IMR-90 (cell line): ENCODE measurements at regions not wholly inside any gene's neighbourhood (a gene's known extent, or its start where the extent isn't known, plus 50 kb on each side); places are given as distances from the start of the nearest gene placed in this dataset.
A peak's percentile ranks its signal among the peaks of the same experiment; 100 is the strongest.

Source experiments
- ATAC-seq: fragments of 200-7000 bp; cut with Tn5 transposase; 2 replicates; pipeline ENCODE4 v1.9.1; 2020; ENCODE audit warnings: low read depth, mild to moderate bottlenecking, moderate library complexity
- BruUV-seq: library from RNA; stranded (reverse); fragments of 400-500 nt; replicated peaks from 2 replicates; lab custom pipeline; 2021; lab: Mats Ljungman, UMichigan
- CTCF ChIA-PET: fragments of 300-600 bp; formaldehyde crosslinking; extraction: SDS; loops from one replicate; lab custom pipeline; 2021; ENCODE audit warnings: antibody characterized with exemption; lab: Yijun Ruan, JAX
- POLR2A ChIA-PET: fragments of 300-600 bp; sonication (Branson Sonifier 250); formaldehyde crosslinking; loops from one replicate; lab custom pipeline; 2022; ENCODE audit warnings: antibody characterized with exemption; ENCODE audit not compliant: unreplicated experiment; lab: Charles Lee
- DNase-seq: peaks from one replicate; pipeline ENCODE4 v3.0.0; 2013
- H2AFZ ChIP-seq: replicated peaks from 2 replicates; pipeline ENCODE3; 2013; ENCODE audit warnings: low read length, mild to moderate bottlenecking; ENCODE audit not compliant: poor library complexity
- H2AK5ac ChIP-seq: 2 replicates; pipeline ENCODE4 v1.6.1; 2013; ENCODE audit warnings: low read depth, low read length, inconsistent platforms
- H2AK9ac ChIP-seq: replicated peaks from 2 replicates; pipeline ENCODE3; 2013; ENCODE audit warnings: mild to moderate bottlenecking, low read depth, low read length, moderate library complexity; ENCODE audit not compliant: poor library complexity
- H2BK120ac ChIP-seq: 2 replicates; pipeline ENCODE4 v1.6.1; 2013; ENCODE audit warnings: low read depth, low read length, inconsistent platforms
- H2BK15ac ChIP-seq: 3 replicates; pipeline ENCODE4 v1.6.1; 2013; ENCODE audit warnings: low read depth, low read length, inconsistent platforms
- H2BK20ac ChIP-seq: 2 replicates; pipeline ENCODE4 v1.6.1; 2013; ENCODE audit warnings: low read depth, mild to moderate bottlenecking, inconsistent platforms, low read length, moderate library complexity
- H2BK5ac ChIP-seq: 2 replicates; pipeline ENCODE4 v1.6.1; 2013; ENCODE audit warnings: mild to moderate bottlenecking, low read depth, low read length, inconsistent platforms; ENCODE audit not compliant: poor library complexity, severe bottlenecking
- H3K14ac ChIP-seq: replicated peaks from 2 replicates; pipeline ENCODE4 v1.6.1; 2013; ENCODE audit warnings: low read depth, low read length, inconsistent platforms
- H3K18ac ChIP-seq: 2 replicates; pipeline ENCODE4 v1.6.1; 2013; ENCODE audit warnings: low read depth, low read length, control low read depth
- H3K23ac ChIP-seq: 2 replicates; pipeline ENCODE4 v1.6.1; 2013; ENCODE audit warnings: low read depth, low read length, inconsistent platforms
- H3K27ac ChIP-seq: 2 replicates; pipeline ENCODE4 v1.5.1; 2013; ENCODE audit warnings: mild to moderate bottlenecking, control low read depth, low read length; ENCODE audit not compliant: insufficient read depth
- H3K27me3 ChIP-seq: 2 replicates; pipeline ENCODE4 v1.6.1; 2013; ENCODE audit warnings: low read length; ENCODE audit not compliant: control insufficient read depth, insufficient read depth
- H3K36me3 ChIP-seq: 2 replicates; pipeline ENCODE4 v1.6.1; 2013; ENCODE audit warnings: low read length, mixed read lengths; ENCODE audit not compliant: control insufficient read depth, insufficient read depth
- H3K4ac ChIP-seq: 2 replicates; pipeline ENCODE4 v1.6.1; 2013; ENCODE audit warnings: low read depth, low read length, inconsistent platforms
- H3K4me1 ChIP-seq: 2 replicates; pipeline ENCODE4 v1.6.1; 2013; ENCODE audit warnings: low read length, mixed read lengths; ENCODE audit not compliant: control insufficient read depth, insufficient read depth
- H3K4me2 ChIP-seq: 2 replicates; pipeline ENCODE4 v1.6.1; 2013; ENCODE audit warnings: low read depth, mild to moderate bottlenecking, control low read depth, low read length, moderate library complexity
- H3K4me3 ChIP-seq: 2 replicates; pipeline ENCODE4 v1.5.1; 2013; ENCODE audit warnings: low read depth, mild to moderate bottlenecking, control low read depth, low read length, moderate library complexity; ENCODE audit not compliant: insufficient read depth
- H3K56ac ChIP-seq: 2 replicates; pipeline ENCODE4 v1.6.1; 2013; ENCODE audit warnings: low read length, inconsistent platforms; ENCODE audit not compliant: insufficient read depth; ENCODE audit errors: extremely low read depth
- H3K79me1 ChIP-seq, 2 experiments: 2 replicates each; pipeline ENCODE4 v1.6.1; 2013; ENCODE audit warnings: low read length in 2 of 2, inconsistent platforms in 1 of 2, low read depth in 1 of 2
- H3K9ac ChIP-seq: 2 replicates; pipeline ENCODE4 v1.6.1; 2013; ENCODE audit warnings: low read depth, low read length, control low read depth
- H3K9me1 ChIP-seq: 2 replicates; pipeline ENCODE4 v1.6.1; 2013; ENCODE audit warnings: low read length, inconsistent platforms; ENCODE audit not compliant: insufficient read depth
- H3K9me3 ChIP-seq: 2 replicates; pipeline ENCODE4 v1.6.1; 2013; ENCODE audit warnings: low read length; ENCODE audit not compliant: control insufficient read depth, insufficient read depth
- H4K20me1 ChIP-seq: 2 replicates; pipeline ENCODE4 v1.6.1; 2013; ENCODE audit warnings: low read length, inconsistent platforms; ENCODE audit not compliant: insufficient read depth
- H4K5ac ChIP-seq: 2 replicates; pipeline ENCODE4 v1.6.1; 2013; ENCODE audit warnings: mild to moderate bottlenecking, low read depth, low read length, control low read depth
- H4K8ac ChIP-seq, 2 experiments: 2 replicates each; pipeline ENCODE4 v1.6.1; 2013; ENCODE audit warnings: low read depth in 2 of 2, low read length in 2 of 2, control low read depth in 1 of 2, inconsistent platforms in 1 of 2
- H4K91ac ChIP-seq: 2 replicates; pipeline ENCODE4 v1.6.1; 2013; ENCODE audit warnings: low read depth, low read length, inconsistent platforms; ENCODE audit not compliant: insufficient read depth
- BHLHE40 ChIP-seq: fragments of 150-350 bp; IDR thresholded peaks from 2 replicates; pipeline ENCODE4 v1.6.1; 2016; ENCODE audit warnings: mild to moderate bottlenecking, low read depth, low read length
- CHD1 ChIP-seq: IDR thresholded peaks from 2 replicates; pipeline ENCODE4 v1.6.1; 2012; ENCODE audit warnings: low read depth, low read length, improper control_type of control experiment
- POLR2A ChIP-seq: IDR thresholded peaks from 2 replicates; pipeline ENCODE4 v1.6.1; 2012; ENCODE audit warnings: mild to moderate bottlenecking, low read depth, low read length
- SMC3 ChIP-seq: fragments of 150-350 bp; IDR thresholded peaks from 2 replicates; pipeline ENCODE4 v1.6.1; 2016; ENCODE audit warnings: low read depth, mild to moderate bottlenecking, antibody characterized with exemption, low read length, moderate library complexity
- WGBS, 2 experiments: methylation state at CpG; one replicate each; pipeline versions ENCODE4 v1.1.5 to v1.1.7; 2013; ENCODE audit warnings: missing lambda C conversion rate in 2 of 2; ENCODE audit not compliant: insufficient read length in 1 of 2; ENCODE audit errors: extremely low coverage in 2 of 2; 5-methylcytosine and 5-hydroxymethylcytosine counted together
- dilution Hi-C: fragments of 300-500 bp; cut with HindIII; formaldehyde crosslinking; loops from one replicate; pipeline ENCODE4 v1.14.3; 2018; ENCODE audit warnings: low sequenced_read_pairs; ENCODE audit not compliant: unreplicated experiment
- in situ Hi-C: fragments of 300-500 bp; cut with MboI; formaldehyde crosslinking; loops from 3 replicates; pipeline ENCODE4 v1.14.3; 2019; ENCODE audit warnings: low sequenced_read_pairs, inconsistent platforms, mixed read lengths
- intact Hi-C: fragments of 100-400 bp; cut with micrococcal nuclease; formaldehyde crosslinking; loops from 2 replicates; pipeline ENCODE4 v1.10.0; 2022
- TF ChIP-seq, protein P1 (sequence below): conservative IDR thresholded peaks from 2 replicates; pipeline ENCODE4 v1.5.1; 2012; ENCODE audit warnings: mild to moderate bottlenecking, low read depth, low read length, improper control_type of control experiment
- TF ChIP-seq, protein P2 (sequence below): fragments of 150-350 bp; IDR thresholded peaks from 2 replicates; pipeline ENCODE4 v1.6.1; 2016; ENCODE audit warnings: low read depth, mild to moderate bottlenecking, low read length, moderate library complexity, borderline replicate concordance

- H3K56ac ChIP-seq, result no peak overlapping the region
These were observed 103.9 kb upstream of the IRF2BP2 start for GRCh38 chr1:234713859-234714258.

More at GRCh38 chr1:234713859-234714258, 103.9 kb upstream of the IRF2BP2 start:
- no peaks in the 10 kb centered on the region for H3K36me3 ChIP-seq
- H2AK5ac ChIP-seq, result 0 out of 2 replicates have a peak overlapping the region, but pooled peaks have one; percentile 30
- no peak overlapping the region for H2BK5ac ChIP-seq
- peak overlapping the region; percentile 19; the same call in 1 of the 2 replicates for H2BK120ac ChIP-seq
- no peak overlapping the region for H4K91ac ChIP-seq
- ChIA-PET POLR2A (no interaction called here), CTCF (no interaction called here)
- H2AK9ac ChIP-seq, result no peak overlapping the region
- intact Hi-C loops, result no loop called here
- H2BK20ac ChIP-seq, result no peak overlapping the region
- H3K79me1 ChIP-seq, result no peaks in the 10 kb centered on the region
- H3K4me1 ChIP-seq, result peaks cover 2% of the 10 kb centered on the region; the same call in 1 of the 2 replicates
- H2AFZ ChIP-seq, result no peak overlapping the region
- H4K20me1 ChIP-seq, result no peaks in the 10 kb centered on the region
- no peak overlapping the region for H3K27ac ChIP-seq
- no peak for DNase-seq
- no TSS peak for BruUV-seq
- H3K18ac ChIP-seq, result no peak overlapping the region
- H3K27me3 ChIP-seq, result no peaks in the 10 kb centered on the region
- H4K5ac ChIP-seq, result no peak overlapping the region
- no peak overlapping the region for H3K9ac ChIP-seq
- WGBS, 2 experiments, result no CpG with 5 or more reads among the region's 5 CpGs
- peaks cover 6% of the 10 kb centered on the region; the same call in 1 of the 2 replicates for H3K9me1 ChIP-seq
- TF ChIP-seq, protein P1, sequence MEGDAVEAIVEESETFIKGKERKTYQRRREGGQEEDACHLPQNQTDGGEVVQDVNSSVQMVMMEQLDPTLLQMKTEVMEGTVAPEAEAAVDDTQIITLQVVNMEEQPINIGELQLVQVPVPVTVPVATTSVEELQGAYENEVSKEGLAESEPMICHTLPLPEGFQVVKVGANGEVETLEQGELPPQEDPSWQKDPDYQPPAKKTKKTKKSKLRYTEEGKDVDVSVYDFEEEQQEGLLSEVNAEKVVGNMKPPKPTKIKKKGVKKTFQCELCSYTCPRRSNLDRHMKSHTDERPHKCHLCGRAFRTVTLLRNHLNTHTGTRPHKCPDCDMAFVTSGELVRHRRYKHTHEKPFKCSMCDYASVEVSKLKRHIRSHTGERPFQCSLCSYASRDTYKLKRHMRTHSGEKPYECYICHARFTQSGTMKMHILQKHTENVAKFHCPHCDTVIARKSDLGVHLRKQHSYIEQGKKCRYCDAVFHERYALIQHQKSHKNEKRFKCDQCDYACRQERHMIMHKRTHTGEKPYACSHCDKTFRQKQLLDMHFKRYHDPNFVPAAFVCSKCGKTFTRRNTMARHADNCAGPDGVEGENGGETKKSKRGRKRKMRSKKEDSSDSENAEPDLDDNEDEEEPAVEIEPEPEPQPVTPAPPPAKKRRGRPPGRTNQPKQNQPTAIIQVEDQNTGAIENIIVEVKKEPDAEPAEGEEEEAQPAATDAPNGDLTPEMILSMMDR, result no peak
- no peak for TF ChIP-seq BHLHE40
- TF ChIP-seq, protein P2, sequence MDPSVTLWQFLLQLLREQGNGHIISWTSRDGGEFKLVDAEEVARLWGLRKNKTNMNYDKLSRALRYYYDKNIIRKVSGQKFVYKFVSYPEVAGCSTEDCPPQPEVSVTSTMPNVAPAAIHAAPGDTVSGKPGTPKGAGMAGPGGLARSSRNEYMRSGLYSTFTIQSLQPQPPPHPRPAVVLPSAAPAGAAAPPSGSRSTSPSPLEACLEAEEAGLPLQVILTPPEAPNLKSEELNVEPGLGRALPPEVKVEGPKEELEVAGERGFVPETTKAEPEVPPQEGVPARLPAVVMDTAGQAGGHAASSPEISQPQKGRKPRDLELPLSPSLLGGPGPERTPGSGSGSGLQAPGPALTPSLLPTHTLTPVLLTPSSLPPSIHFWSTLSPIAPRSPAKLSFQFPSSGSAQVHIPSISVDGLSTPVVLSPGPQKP, result no peak
- TF ChIP-seq SMC3, result no peak
- no peak for TF ChIP-seq POLR2A
- TF ChIP-seq CHD1, result no peak
- no peak overlapping the region for H3K23ac ChIP-seq
- H3K4me3 ChIP-seq, result no peak overlapping the region
- no peak overlapping the region for H3K14ac ChIP-seq
- dilution Hi-C loops, result no loop called here
- H4K8ac ChIP-seq, result no peak overlapping the region
- H3K9me3 ChIP-seq, result no peaks in the 10 kb centered on the region
- 0 out of 2 replicates have a peak overlapping the region, but pooled peaks have one; percentile 21 for H3K4ac ChIP-seq
- in situ Hi-C loops, result no loop called here
- H2BK15ac ChIP-seq, result 0 out of 3 replicates have a peak overlapping the region, but pooled peaks have one; percentile 6
- no peak overlapping the region for H3K4me2 ChIP-seq
- no peak for ATAC-seq
